ENCODE measurements at regions not wholly inside any gene's neighbourhood (a gene's known extent, or its start where the extent isn't known, plus 50 kb on each side); places are given as distances from the start of the nearest gene placed in this dataset.

DNA sequence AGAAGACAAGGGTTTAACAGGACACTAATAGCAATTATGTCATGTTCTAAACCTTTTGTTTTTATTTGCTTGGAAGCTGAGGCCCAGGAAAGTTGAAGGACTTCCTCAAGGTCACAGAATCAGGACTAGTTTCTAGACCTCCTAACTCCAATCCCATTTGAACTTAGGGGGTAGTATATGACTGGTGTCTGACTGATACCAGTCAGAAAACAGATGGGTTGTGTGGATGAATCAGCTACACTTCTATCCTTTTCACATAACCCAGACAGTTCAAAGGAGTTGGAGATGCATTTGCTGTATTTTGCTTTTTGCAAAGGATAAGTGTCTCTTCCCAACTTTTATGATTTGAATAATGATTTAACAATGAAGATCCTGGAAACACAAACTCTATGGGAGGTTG, 322.5 kb downstream of the HLX start:
- no peak overlapping the region for H4K91ac ChIP-seq (ENCODE audit: low read depth, low read length, poor library complexity)
- no peak for DNase-seq (ENCODE audit: low spot score)
- H3K9ac ChIP-seq (ENCODE audit: low read depth, low read length, poor library complexity), result no peak overlapping the region

DNA sequence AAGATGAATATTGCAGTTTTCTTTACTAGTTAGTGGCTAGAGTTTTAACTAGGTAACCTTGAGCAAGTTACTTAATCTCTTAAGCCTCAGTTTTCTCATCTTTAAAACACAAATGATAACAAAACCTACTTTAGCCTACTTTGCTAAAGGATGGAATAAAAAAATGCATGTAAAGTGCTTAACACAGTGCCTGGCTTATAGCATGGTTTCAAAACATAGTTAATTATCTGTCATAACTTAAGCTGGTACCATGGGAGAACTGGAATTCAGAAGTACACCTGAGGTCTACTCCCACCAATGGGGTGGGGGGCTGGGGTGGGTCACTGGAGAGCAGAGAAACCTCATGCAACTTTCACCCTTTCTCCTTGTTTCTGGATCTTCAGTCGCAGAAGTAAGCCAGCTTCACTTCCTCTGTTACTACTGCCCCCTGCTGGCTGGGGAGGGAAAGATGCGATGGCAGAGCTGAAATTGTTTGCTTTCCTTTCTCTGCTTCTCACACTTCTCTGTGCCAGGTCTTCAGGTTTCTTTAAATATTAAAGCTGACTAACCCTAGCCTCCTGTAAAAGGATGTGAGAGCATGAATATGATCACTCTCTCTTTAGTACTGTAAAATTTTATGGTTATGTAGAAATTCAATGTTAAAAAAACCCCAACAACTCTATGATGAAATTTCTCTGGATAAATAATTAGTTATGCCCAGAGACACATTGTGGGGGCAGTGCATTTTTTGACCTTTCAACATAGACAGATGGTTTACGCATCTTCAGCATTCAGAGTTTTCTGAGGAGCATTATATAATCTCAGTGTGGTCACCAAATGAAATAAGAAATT, 324.2 kb downstream of the HLX start:
- H2BK5ac ChIP-seq (ENCODE audit: low read length), result no peak overlapping the region
- DNase-seq (ENCODE audit: low spot score), result peak; percentile 69
- no peak overlapping the region for H4K8ac ChIP-seq (ENCODE audit: low read depth, low read length)
- H3K4ac ChIP-seq (ENCODE audit: low read length), result no peak overlapping the region
- H3K79me1 ChIP-seq (ENCODE audit: low read depth, low read length), result no peaks in the 10 kb centered on the region
- no peaks in the 10 kb centered on the region for H3K27me3 ChIP-seq (ENCODE audit: control insufficient read depth in 3 of 3, insufficient read depth in 3 of 3, low read depth in 1 of 3, low read length in 3 of 3)
- no peak overlapping the region for H2BK12ac ChIP-seq (ENCODE audit: low read length)
- H2BK15ac ChIP-seq (ENCODE audit: low read length), result no peak overlapping the region
- no peak overlapping the region for H2AFZ ChIP-seq (ENCODE audit: low read length)
- WGBS, 2 donors (ENCODE audit: extremely low coverage in 2 of 2, insufficient read length in 2 of 2, insufficient replicate concordance in 1 of 2), result no CpG with 5 or more reads among the region's 3 CpGs
- no peak overlapping the region for H3K27ac ChIP-seq (replicated peaks; ENCODE audit: low read length)
- no peaks in the 10 kb centered on the region for H3K36me3 ChIP-seq (replicated peaks in 1 of 2; ENCODE audit: control insufficient read depth in 2 of 2, insufficient read depth in 2 of 2, low read length in 2 of 2)
- no peak overlapping the region for H2BK120ac ChIP-seq (ENCODE audit: low read depth, low read length)
- no peak overlapping the region for H3K4me3 ChIP-seq (ENCODE audit: low read length in 2 of 2)
- no peak overlapping the region for H3K18ac ChIP-seq (ENCODE audit: low read length)
- no peak overlapping the region for H4K91ac ChIP-seq (ENCODE audit: low read depth, low read length, poor library complexity)
- H3K9ac ChIP-seq (ENCODE audit: low read depth, low read length, poor library complexity), result no peak overlapping the region
- no peaks in the 10 kb centered on the region for H3K4me1 ChIP-seq (ENCODE audit: control insufficient read depth in 2 of 2, insufficient read depth in 1 of 2, low read depth in 1 of 2, low read length in 2 of 2)
- no peaks in the 10 kb centered on the region for H3K9me3 ChIP-seq (replicated peaks in 1 of 2; ENCODE audit: control insufficient read depth in 2 of 2, insufficient read depth in 1 of 2, low read depth in 1 of 2, low read length in 2 of 2)
- H3K23ac ChIP-seq (ENCODE audit: low read depth, low read length, poor library complexity), result no peak overlapping the region
- no peak overlapping the region for H2AK5ac ChIP-seq (ENCODE audit: low read depth, low read length)
- no peak overlapping the region for H3K4me2 ChIP-seq (ENCODE audit: insufficient read depth, low read length, poor library complexity, severe bottlenecking)
- H3K14ac ChIP-seq (ENCODE audit: low read length), result no peak overlapping the region

More for the DNA sequence above, 322.5 kb downstream of the HLX start:
- Histone ChIP-seq H4K8ac (ENCODE audit: low read depth, low read length) (no peak overlapping the region), H3K18ac (ENCODE audit: low read length) (no peak overlapping the region), H3K14ac (ENCODE audit: low read length) (no peak overlapping the region), H3K4me1 (ENCODE audit: control insufficient read depth in 2 of 2, insufficient read depth in 1 of 2, low read depth in 1 of 2, low read length in 2 of 2) (no peaks in the 10 kb centered on the region), H3K27me3 (ENCODE audit: control insufficient read depth in 3 of 3, insufficient read depth in 3 of 3, low read depth in 1 of 3, low read length in 3 of 3) (no peaks in the 10 kb centered on the region), H2AK5ac (ENCODE audit: low read depth, low read length) (no peak overlapping the region), H3K4me2 (ENCODE audit: insufficient read depth, low read length, poor library complexity, severe bottlenecking) (no peak overlapping the region), H2BK5ac (ENCODE audit: low read length) (no peak overlapping the region), H3K36me3 (replicated peaks in 1 of 2; ENCODE audit: control insufficient read depth in 2 of 2, insufficient read depth in 2 of 2, low read length in 2 of 2) (no peaks in the 10 kb centered on the region), H3K9me3 (replicated peaks in 1 of 2; ENCODE audit: control insufficient read depth in 2 of 2, insufficient read depth in 1 of 2, low read depth in 1 of 2, low read length in 2 of 2) (no peaks in the 10 kb centered on the region), H2BK15ac (ENCODE audit: low read length) (no peak overlapping the region), H2BK120ac (ENCODE audit: low read depth, low read length) (no peak overlapping the region), H2BK12ac (ENCODE audit: low read length) (no peak overlapping the region), H3K27ac (replicated peaks; ENCODE audit: low read length) (no peak overlapping the region), H3K23ac (ENCODE audit: low read depth, low read length, poor library complexity) (no peak overlapping the region), H3K4me3 (ENCODE audit: low read length in 2 of 2) (no peak overlapping the region), H2AFZ (ENCODE audit: low read length) (no peak overlapping the region), H3K4ac (ENCODE audit: low read length) (no peak overlapping the region), H3K79me1 (ENCODE audit: low read depth, low read length) (no peaks in the 10 kb centered on the region)

- no peak overlapping the region for H2BK5ac ChIP-seq (ENCODE audit: low read length)
- no peaks in the 10 kb centered on the region for H3K27me3 ChIP-seq (ENCODE audit: control insufficient read depth in 3 of 3, insufficient read depth in 3 of 3, low read depth in 1 of 3, low read length in 3 of 3)
- no peak overlapping the region for H3K23ac ChIP-seq (ENCODE audit: low read depth, low read length, poor library complexity)
- no peak overlapping the region for H2BK120ac ChIP-seq (ENCODE audit: low read depth, low read length)
- no peak overlapping the region for H4K91ac ChIP-seq (ENCODE audit: low read depth, low read length, poor library complexity)
- H3K4me3 ChIP-seq (ENCODE audit: low read length in 2 of 2), result no peak overlapping the region
- H2AFZ ChIP-seq (ENCODE audit: low read length), result no peak overlapping the region
- H3K18ac ChIP-seq (ENCODE audit: low read length), result no peak overlapping the region
- no peak overlapping the region for H2AK5ac ChIP-seq (ENCODE audit: low read depth, low read length)
- no peak overlapping the region for H3K4ac ChIP-seq (ENCODE audit: low read length)
- H3K27ac ChIP-seq (replicated peaks; ENCODE audit: low read length), result no peak overlapping the region
- no peak overlapping the region for H2BK15ac ChIP-seq (ENCODE audit: low read length)
- H3K14ac ChIP-seq (ENCODE audit: low read length), result no peak overlapping the region
- H3K36me3 ChIP-seq (replicated peaks in 1 of 2; ENCODE audit: control insufficient read depth in 2 of 2, insufficient read depth in 2 of 2, low read length in 2 of 2), result no peaks in the 10 kb centered on the region
- H3K9ac ChIP-seq (ENCODE audit: low read depth, low read length, poor library complexity), result no peak overlapping the region
- DNase-seq (ENCODE audit: low spot score), result no peak
- no peaks in the 10 kb centered on the region for H3K4me1 ChIP-seq (ENCODE audit: control insufficient read depth in 2 of 2, insufficient read depth in 1 of 2, low read depth in 1 of 2, low read length in 2 of 2)
- no peaks in the 10 kb centered on the region for H3K9me3 ChIP-seq (replicated peaks in 1 of 2; ENCODE audit: control insufficient read depth in 2 of 2, insufficient read depth in 1 of 2, low read depth in 1 of 2, low read length in 2 of 2)
- no peak overlapping the region for H4K8ac ChIP-seq (ENCODE audit: low read depth, low read length)
- no peak overlapping the region for H2BK12ac ChIP-seq (ENCODE audit: low read length)
- no CpG with 5 or more reads among the region's 3 CpGs for WGBS, 2 donors (ENCODE audit: extremely low coverage in 2 of 2, insufficient read length in 2 of 2, insufficient replicate concordance in 1 of 2)
- H3K79me1 ChIP-seq (ENCODE audit: low read depth, low read length), result no peaks in the 10 kb centered on the region
- no peak overlapping the region for H3K4me2 ChIP-seq (ENCODE audit: insufficient read depth, low read length, poor library complexity, severe bottlenecking)
Measured at GRCh38 chr1:221204055-221204833, 325.0 kb downstream of the HLX start.

GRCh38 chr1:221206076-221206475, 326.8 kb downstream of the HLX start:
- no peak overlapping the region for H2BK120ac ChIP-seq (ENCODE audit: low read depth, low read length)
- H3K18ac ChIP-seq (ENCODE audit: low read length), result no peak overlapping the region
- H3K36me3 ChIP-seq (replicated peaks in 1 of 2; ENCODE audit: control insufficient read depth in 2 of 2, insufficient read depth in 2 of 2, low read length in 2 of 2), result no peaks in the 10 kb centered on the region
- no peak overlapping the region for H3K4me3 ChIP-seq (ENCODE audit: low read length in 2 of 2)
- H3K9me3 ChIP-seq (replicated peaks in 1 of 2; ENCODE audit: control insufficient read depth in 2 of 2, insufficient read depth in 1 of 2, low read depth in 1 of 2, low read length in 2 of 2), result no peaks in the 10 kb centered on the region
- no peak overlapping the region for H4K91ac ChIP-seq (ENCODE audit: low read depth, low read length, poor library complexity)
- H3K9ac ChIP-seq (ENCODE audit: low read depth, low read length, poor library complexity), result no peak overlapping the region
- no peak overlapping the region for H2BK12ac ChIP-seq (ENCODE audit: low read length)
- H3K4ac ChIP-seq (ENCODE audit: low read length), result no peak overlapping the region
- H4K8ac ChIP-seq (ENCODE audit: low read depth, low read length), result no peak overlapping the region
- H2AFZ ChIP-seq (ENCODE audit: low read length), result no peak overlapping the region
- no peak overlapping the region for H3K4me2 ChIP-seq (ENCODE audit: insufficient read depth, low read length, poor library complexity, severe bottlenecking)
- H3K79me1 ChIP-seq (ENCODE audit: low read depth, low read length), result no peaks in the 10 kb centered on the region
- H3K27me3 ChIP-seq (ENCODE audit: control insufficient read depth in 3 of 3, insufficient read depth in 3 of 3, low read depth in 1 of 3, low read length in 3 of 3), result no peaks in the 10 kb centered on the region
- no peaks in the 10 kb centered on the region for H3K4me1 ChIP-seq (ENCODE audit: control insufficient read depth in 2 of 2, insufficient read depth in 1 of 2, low read depth in 1 of 2, low read length in 2 of 2)
- H2BK15ac ChIP-seq (ENCODE audit: low read length), result no peak overlapping the region
- no peak overlapping the region for H3K14ac ChIP-seq (ENCODE audit: low read length)
- no peak overlapping the region for H3K27ac ChIP-seq (replicated peaks; ENCODE audit: low read length)
- no CpG with 5 or more reads among the region's 1 CpG for WGBS, 2 donors (ENCODE audit: extremely low coverage in 2 of 2, insufficient read length in 2 of 2, insufficient replicate concordance in 1 of 2)
- H3K23ac ChIP-seq (ENCODE audit: low read depth, low read length, poor library complexity), result no peak overlapping the region
- H2BK5ac ChIP-seq (ENCODE audit: low read length), result no peak overlapping the region
- no peak overlapping the region for H2AK5ac ChIP-seq (ENCODE audit: low read depth, low read length)
- no peak for DNase-seq (ENCODE audit: low spot score)

Measured in neuronal stem cell (in vitro differentiated cells).